Sigmoid colon (tissue), 3 donors: ENCODE measurements at regions not wholly inside any gene's neighbourhood (a gene's known extent, or its start where the extent isn't known, plus 50 kb on each side); places are given as distances from the start of the nearest gene placed in this dataset.

Experiments used
- POLR2A ChIP-seq, 2 donors: fragments of 450-650 bp; IDR thresholded peaks; one replicate each; pipeline ENCODE4 v1.6.1; 2016; ENCODE audit warnings: antibody characterized with exemption in 2 of 2, mild to moderate bottlenecking in 2 of 2, moderate library complexity in 2 of 2
- TF ChIP-seq, protein P1 (sequence below), 4 experiments: fragments of 450-650 bp in 3 of 4; fragments of 200-600 bp in 1 of 4; IDR thresholded peaks; one replicate each; pipeline ENCODE4 v1.5.1; 2016 to 2019; ENCODE audit warnings: antibody characterized with exemption in 4 of 4, mild to moderate bottlenecking in 3 of 4, moderate library complexity in 2 of 4

GRCh38 chr16:49111351-49111750, 170.3 kb downstream of the CBLN1 start:
- no peak for TF ChIP-seq POLR2A (IDR thresholded peaks at IDR 0.05)
- TF ChIP-seq, protein P1, sequence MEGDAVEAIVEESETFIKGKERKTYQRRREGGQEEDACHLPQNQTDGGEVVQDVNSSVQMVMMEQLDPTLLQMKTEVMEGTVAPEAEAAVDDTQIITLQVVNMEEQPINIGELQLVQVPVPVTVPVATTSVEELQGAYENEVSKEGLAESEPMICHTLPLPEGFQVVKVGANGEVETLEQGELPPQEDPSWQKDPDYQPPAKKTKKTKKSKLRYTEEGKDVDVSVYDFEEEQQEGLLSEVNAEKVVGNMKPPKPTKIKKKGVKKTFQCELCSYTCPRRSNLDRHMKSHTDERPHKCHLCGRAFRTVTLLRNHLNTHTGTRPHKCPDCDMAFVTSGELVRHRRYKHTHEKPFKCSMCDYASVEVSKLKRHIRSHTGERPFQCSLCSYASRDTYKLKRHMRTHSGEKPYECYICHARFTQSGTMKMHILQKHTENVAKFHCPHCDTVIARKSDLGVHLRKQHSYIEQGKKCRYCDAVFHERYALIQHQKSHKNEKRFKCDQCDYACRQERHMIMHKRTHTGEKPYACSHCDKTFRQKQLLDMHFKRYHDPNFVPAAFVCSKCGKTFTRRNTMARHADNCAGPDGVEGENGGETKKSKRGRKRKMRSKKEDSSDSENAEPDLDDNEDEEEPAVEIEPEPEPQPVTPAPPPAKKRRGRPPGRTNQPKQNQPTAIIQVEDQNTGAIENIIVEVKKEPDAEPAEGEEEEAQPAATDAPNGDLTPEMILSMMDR (IDR thresholded peaks at IDR 0.05), result no peak
